HepG2 (cell line): ENCODE measurements at regions not wholly inside any gene's neighbourhood (a gene's known extent, or its start where the extent isn't known, plus 50 kb on each side); places are given as distances from the start of the nearest gene placed in this dataset.

Experiments
- ATAC-seq: fragments of 200-7000 bp; cut with Tn5 transposase; 3 replicates; pipeline ENCODE4 v1.9.1; 2020; ENCODE audit warnings: mild to moderate bottlenecking, moderate library complexity
- BruUV-seq: library from RNA; stranded (reverse); fragments of 400-500 nt; replicated peaks from 2 replicates; lab custom pipeline; 2021; lab: Mats Ljungman, UMichigan
- CTCF ChIA-PET: fragments of 300-600 bp; formaldehyde crosslinking; extraction: SDS; loops from one replicate; lab custom pipeline; 2021; ENCODE audit warnings: low total read pairs, inconsistent platforms, low intra/inter-chr PET ratio; lab: Yijun Ruan, JAX
- POLR2A ChIA-PET: fragments of 350-600 bp; sonication (Branson Sonifier 250); formaldehyde crosslinking; loops from one replicate; lab custom pipeline; 2020; ENCODE audit warnings: antibody characterized with exemption, inconsistent platforms; lab: Yijun Ruan, JAX
- DNase-seq: peaks from one replicate; pipeline ENCODE4 v3.0.0-alpha.2; 2015; ENCODE audit warnings: low spot score
- FAIRE-seq: peaks from 3 replicates; lab custom pipeline; 2011; peaks lifted over from hg19 to GRCh38; lab: Jason Lieb, UNC
- H2AFZ ChIP-seq: one replicate; pipeline ENCODE4 v1.6.1; 2011; ENCODE audit warnings: low read length, inconsistent platforms
- H3K27ac ChIP-seq: fragments of 300-600 bp; 3 replicates; pipeline ENCODE4 v1.8.0; 2011; ENCODE audit warnings: mixed run types, mild to moderate bottlenecking, mixed read lengths, low read length, inconsistent platforms; ENCODE audit not compliant: insufficient read depth; ENCODE audit errors: extremely low read length
- H3K27me3 ChIP-seq, 2 experiments: fragments of 200-600 bp in 1 of 2; 2 replicates in 1 of 2; 3 replicates in 1 of 2; pipeline versions ENCODE4 v1.6.0 to v1.8.0; 2011; ENCODE audit warnings: low read length in 2 of 2, mild to moderate bottlenecking in 2 of 2, moderate library complexity in 2 of 2, inconsistent platforms in 1 of 2; ENCODE audit not compliant: insufficient read depth in 2 of 2, control insufficient read depth in 1 of 2
- H3K36me3 ChIP-seq, 2 experiments: fragments of 200-600 bp in 1 of 2; replicated peaks in 1 of 2; 2 replicates in 1 of 2; 3 replicates in 1 of 2; pipeline versions ENCODE4 v1.5.1 to v1.8.0; 2011; ENCODE audit warnings: low read length in 2 of 2, inconsistent platforms in 1 of 2; ENCODE audit not compliant: insufficient read depth in 2 of 2, control insufficient read depth in 1 of 2
- H3K4me1 ChIP-seq: 2 replicates; pipeline ENCODE4 v1.5.1; 2012; ENCODE audit warnings: low read length, inconsistent platforms; ENCODE audit not compliant: insufficient read depth
- H3K4me2 ChIP-seq: 2 replicates; pipeline ENCODE4 v1.6.0; 2011; ENCODE audit warnings: low read depth, low read length, inconsistent platforms
- H3K4me3 ChIP-seq, 3 experiments: fragments of 200-600 bp in 1 of 3; sonication (generic), shearing (Covaris generic) in 1 of 3; replicated peaks in 1 of 3; 2 replicates each; pipeline ENCODE4 v1.5.1; 2011 to 2016; ENCODE audit warnings: low read length in 3 of 3, inconsistent platforms in 2 of 3, low read depth in 2 of 3, mild to moderate bottlenecking in 2 of 3, control low read depth in 1 of 3, mixed read lengths in 1 of 3; ENCODE audit not compliant: insufficient read depth in 1 of 3
- H3K79me2 ChIP-seq: one replicate; pipeline ENCODE4 v1.6.1; 2011; ENCODE audit warnings: low read length, inconsistent platforms; ENCODE audit not compliant: insufficient read depth
- H3K9ac ChIP-seq: 2 replicates; pipeline ENCODE4 v1.6.0; 2011; ENCODE audit warnings: mild to moderate bottlenecking, low read depth, low read length, inconsistent platforms; ENCODE audit not compliant: insufficient read depth
- H3K9me3 ChIP-seq: 2 replicates; pipeline ENCODE4 v1.5.1; 2012; ENCODE audit warnings: mild to moderate bottlenecking, low read length
- H4K20me1 ChIP-seq: 2 replicates; pipeline ENCODE4 v1.6.0; 2011; ENCODE audit warnings: inconsistent platforms, mild to moderate bottlenecking, low read length, moderate library complexity; ENCODE audit not compliant: insufficient read depth
- ATF7-NPFF ChIP-seq: sonication (generic); formaldehyde crosslinking; IDR thresholded peaks from 2 replicates; pipeline ENCODE4 v1.8.1; 2023; ENCODE audit warnings: mild to moderate bottlenecking, low read depth, missing genetic modification reagents, moderate library complexity
- CBX2 ChIP-seq, 2 experiments: fragments of 200-600 bp in 1 of 2; sonication (generic); formaldehyde crosslinking in 1 of 2; IDR thresholded peaks; 2 replicates each; pipeline versions ENCODE4 v1.7.0 to v1.8.1; 2018 to 2022; ENCODE audit warnings: low read depth in 2 of 2, low read length in 1 of 2, mild to moderate bottlenecking in 1 of 2, missing genetic modification reagents in 1 of 2
- JDP2 ChIP-seq: sonication (generic); formaldehyde crosslinking; IDR thresholded peaks from 2 replicates; pipeline ENCODE4 v1.8.1; 2022; ENCODE audit warnings: missing genetic modification reagents, borderline replicate concordance
- MIER2 ChIP-seq: IDR thresholded peaks from 2 replicates; pipeline ENCODE4 v1.6.1; 2016; ENCODE audit warnings: missing biosample characterization, missing genetic modification reagents
- MXD4 ChIP-seq: IDR thresholded peaks from 2 replicates; pipeline ENCODE4 v1.6.1; 2016; ENCODE audit warnings: mild to moderate bottlenecking, missing biosample characterization, missing genetic modification reagents
- ZNF615 ChIP-seq: sonication (generic); formaldehyde crosslinking; IDR thresholded peaks from 2 replicates; pipeline ENCODE4 v1.5.0; 2020; ENCODE audit warnings: mild to moderate bottlenecking, missing genetic modification reagents, borderline replicate concordance
- ZNF720 ChIP-seq: sonication (generic); formaldehyde crosslinking; IDR thresholded peaks from 2 replicates; pipeline ENCODE4 v1.4.0; 2020; ENCODE audit warnings: missing genetic modification reagents
- WGBS: methylation state at CpG from one replicate; pipeline ENCODE4 v1.1.6; 2017; ENCODE audit warnings: low lambda C conversion rate; 5-methylcytosine and 5-hydroxymethylcytosine counted together
- in situ Hi-C: cut with HindIII; loops from 2 replicates; pipeline ENCODE4 v1.10.0; 2017; ENCODE audit warnings: low pct_unique_long_range_greater_than_20kb; ENCODE audit not compliant: extremely low pct_ligation_motif_present
- intact Hi-C: fragments of 100-400 bp; cut with micrococcal nuclease; formaldehyde crosslinking; loops from one replicate; pipeline ENCODE4 v1.10.0; 2022; ENCODE audit not compliant: unreplicated experiment
- TF ChIP-seq, protein P1 (sequence below): sonication (generic); formaldehyde crosslinking; IDR thresholded peaks from 2 replicates; pipeline ENCODE4 v1.5.0; 2020; ENCODE audit warnings: mild to moderate bottlenecking, missing genetic modification reagents
- TF ChIP-seq, protein P2 (sequence below), 2 experiments: IDR thresholded peaks; 2 replicates each; pipeline ENCODE4 v1.6.1; 2011 to 2012; ENCODE audit warnings: low read length in 2 of 2, borderline replicate concordance in 1 of 2, low read depth in 1 of 2, mild to moderate bottlenecking in 1 of 2, moderate library complexity in 1 of 2
- TF ChIP-seq, protein P3 (sequence below): sonication (generic); formaldehyde crosslinking; IDR thresholded peaks from 2 replicates; pipeline ENCODE4; 2020; ENCODE audit warnings: missing genetic modification reagents, mild to moderate bottlenecking, borderline replicate concordance

DNA sequence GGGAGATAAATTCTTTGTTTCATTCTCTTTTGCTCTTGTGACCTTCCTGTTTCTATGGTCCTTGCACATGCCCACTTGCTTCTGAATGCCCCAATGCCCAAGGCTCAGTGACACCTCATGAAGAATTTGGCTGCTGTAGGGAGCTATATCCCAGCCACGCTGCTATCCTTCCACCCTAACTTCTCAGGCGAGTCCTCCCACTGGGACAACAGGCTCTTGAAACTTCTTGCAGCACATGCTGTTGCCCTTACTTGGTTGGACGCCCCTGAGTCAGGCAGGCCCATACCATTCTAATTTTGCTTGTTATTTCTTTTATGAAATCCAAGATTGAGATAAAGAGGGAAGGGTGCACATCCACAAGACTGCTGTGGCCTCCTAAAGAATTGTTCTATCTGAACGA, 57.6 kb upstream of the BLID start:
- ChIA-PET POLR2A (no interaction called here), CTCF (no interaction called here)
- Histone ChIP-seq H3K4me3 (no peak overlapping the region), H3K4me1 (no peaks in the 10 kb centered on the region), H3K27ac (no peak overlapping the region), H3K36me3 (no peaks in the 10 kb centered on the region), H3K79me2 (no peaks in the 10 kb centered on the region), H4K20me1 (no peaks in the 10 kb centered on the region), H2AFZ (no peak overlapping the region), H3K9ac (no peak overlapping the region), H3K9me3 (no peaks in the 10 kb centered on the region), H3K27me3 (no peaks in the 10 kb centered on the region), H3K4me2 (no peak overlapping the region)
- intact Hi-C loops (no loop called here), in situ Hi-C loops (no loop called here)
- WGBS: 4% methylated on average over 4 of the region's 4 CpGs
- no peak for ATAC-seq
- no peak for DNase-seq
- BruUV-seq: no TSS peak
- FAIRE-seq: no peak
- TF ChIP-seq, protein P1, sequence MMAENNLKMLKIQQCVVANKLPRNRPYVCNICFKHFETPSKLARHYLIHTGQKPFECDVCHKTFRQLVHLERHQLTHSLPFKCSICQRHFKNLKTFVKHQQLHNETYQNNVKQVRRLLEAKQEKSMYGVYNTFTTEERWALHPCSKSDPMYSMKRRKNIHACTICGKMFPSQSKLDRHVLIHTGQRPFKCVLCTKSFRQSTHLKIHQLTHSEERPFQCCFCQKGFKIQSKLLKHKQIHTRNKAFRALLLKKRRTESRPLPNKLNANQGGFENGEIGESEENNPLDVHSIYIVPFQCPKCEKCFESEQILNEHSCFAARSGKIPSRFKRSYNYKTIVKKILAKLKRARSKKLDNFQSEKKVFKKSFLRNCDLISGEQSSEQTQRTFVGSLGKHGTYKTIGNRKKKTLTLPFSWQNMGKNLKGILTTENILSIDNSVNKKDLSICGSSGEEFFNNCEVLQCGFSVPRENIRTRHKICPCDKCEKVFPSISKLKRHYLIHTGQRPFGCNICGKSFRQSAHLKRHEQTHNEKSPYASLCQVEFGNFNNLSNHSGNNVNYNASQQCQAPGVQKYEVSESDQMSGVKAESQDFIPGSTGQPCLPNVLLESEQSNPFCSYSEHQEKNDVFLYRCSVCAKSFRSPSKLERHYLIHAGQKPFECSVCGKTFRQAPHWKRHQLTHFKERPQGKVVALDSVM (CRISPR knock-in tag): no peak
- TF ChIP-seq, protein P2, sequence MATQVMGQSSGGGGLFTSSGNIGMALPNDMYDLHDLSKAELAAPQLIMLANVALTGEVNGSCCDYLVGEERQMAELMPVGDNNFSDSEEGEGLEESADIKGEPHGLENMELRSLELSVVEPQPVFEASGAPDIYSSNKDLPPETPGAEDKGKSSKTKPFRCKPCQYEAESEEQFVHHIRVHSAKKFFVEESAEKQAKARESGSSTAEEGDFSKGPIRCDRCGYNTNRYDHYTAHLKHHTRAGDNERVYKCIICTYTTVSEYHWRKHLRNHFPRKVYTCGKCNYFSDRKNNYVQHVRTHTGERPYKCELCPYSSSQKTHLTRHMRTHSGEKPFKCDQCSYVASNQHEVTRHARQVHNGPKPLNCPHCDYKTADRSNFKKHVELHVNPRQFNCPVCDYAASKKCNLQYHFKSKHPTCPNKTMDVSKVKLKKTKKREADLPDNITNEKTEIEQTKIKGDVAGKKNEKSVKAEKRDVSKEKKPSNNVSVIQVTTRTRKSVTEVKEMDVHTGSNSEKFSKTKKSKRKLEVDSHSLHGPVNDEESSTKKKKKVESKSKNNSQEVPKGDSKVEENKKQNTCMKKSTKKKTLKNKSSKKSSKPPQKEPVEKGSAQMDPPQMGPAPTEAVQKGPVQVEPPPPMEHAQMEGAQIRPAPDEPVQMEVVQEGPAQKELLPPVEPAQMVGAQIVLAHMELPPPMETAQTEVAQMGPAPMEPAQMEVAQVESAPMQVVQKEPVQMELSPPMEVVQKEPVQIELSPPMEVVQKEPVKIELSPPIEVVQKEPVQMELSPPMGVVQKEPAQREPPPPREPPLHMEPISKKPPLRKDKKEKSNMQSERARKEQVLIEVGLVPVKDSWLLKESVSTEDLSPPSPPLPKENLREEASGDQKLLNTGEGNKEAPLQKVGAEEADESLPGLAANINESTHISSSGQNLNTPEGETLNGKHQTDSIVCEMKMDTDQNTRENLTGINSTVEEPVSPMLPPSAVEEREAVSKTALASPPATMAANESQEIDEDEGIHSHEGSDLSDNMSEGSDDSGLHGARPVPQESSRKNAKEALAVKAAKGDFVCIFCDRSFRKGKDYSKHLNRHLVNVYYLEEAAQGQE (IDR thresholded peaks at IDR 0.05; ENCODE audit: borderline replicate concordance in 1 of 2, low read depth in 1 of 2, low read length in 2 of 2): no peak
- TF ChIP-seq JDP2 (no peak), CBX2 (IDR thresholded peaks at IDR 0.05; ENCODE audit: low read depth, low read length) (no peak), CBX2 (CRISPR knock-in tag; IDR thresholded peaks at IDR 0.05; ENCODE audit: low read depth) (no peak), ATF7-NPFF (CRISPR knock-in tag) (no peak), MXD4 (CRISPR knock-in tag) (no peak), ZNF615 (CRISPR knock-in tag) (no peak), ZNF720 (CRISPR knock-in tag) (no peak), MIER2 (CRISPR knock-in tag) (no peak)
- TF ChIP-seq, protein P3, sequence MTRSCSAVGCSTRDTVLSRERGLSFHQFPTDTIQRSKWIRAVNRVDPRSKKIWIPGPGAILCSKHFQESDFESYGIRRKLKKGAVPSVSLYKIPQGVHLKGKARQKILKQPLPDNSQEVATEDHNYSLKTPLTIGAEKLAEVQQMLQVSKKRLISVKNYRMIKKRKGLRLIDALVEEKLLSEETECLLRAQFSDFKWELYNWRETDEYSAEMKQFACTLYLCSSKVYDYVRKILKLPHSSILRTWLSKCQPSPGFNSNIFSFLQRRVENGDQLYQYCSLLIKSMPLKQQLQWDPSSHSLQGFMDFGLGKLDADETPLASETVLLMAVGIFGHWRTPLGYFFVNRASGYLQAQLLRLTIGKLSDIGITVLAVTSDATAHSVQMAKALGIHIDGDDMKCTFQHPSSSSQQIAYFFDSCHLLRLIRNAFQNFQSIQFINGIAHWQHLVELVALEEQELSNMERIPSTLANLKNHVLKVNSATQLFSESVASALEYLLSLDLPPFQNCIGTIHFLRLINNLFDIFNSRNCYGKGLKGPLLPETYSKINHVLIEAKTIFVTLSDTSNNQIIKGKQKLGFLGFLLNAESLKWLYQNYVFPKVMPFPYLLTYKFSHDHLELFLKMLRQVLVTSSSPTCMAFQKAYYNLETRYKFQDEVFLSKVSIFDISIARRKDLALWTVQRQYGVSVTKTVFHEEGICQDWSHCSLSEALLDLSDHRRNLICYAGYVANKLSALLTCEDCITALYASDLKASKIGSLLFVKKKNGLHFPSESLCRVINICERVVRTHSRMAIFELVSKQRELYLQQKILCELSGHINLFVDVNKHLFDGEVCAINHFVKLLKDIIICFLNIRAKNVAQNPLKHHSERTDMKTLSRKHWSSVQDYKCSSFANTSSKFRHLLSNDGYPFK (CRISPR knock-in tag): no peak
